HCT116 (cell line): ENCODE measurements at regions not wholly inside any gene's neighbourhood (a gene's known extent, or its start where the extent isn't known, plus 50 kb on each side); places are given as distances from the start of the nearest gene placed in this dataset.

Experiments
- ATAC-seq: fragments of 200-7000 bp; cut with Tn5 transposase; 2 replicates; pipeline ENCODE4 v1.9.1; 2020; ENCODE audit warnings: mild to moderate bottlenecking, moderate library complexity
- BruUV-seq: library from RNA; stranded (reverse); fragments of 400-500 nt; replicated peaks from 2 replicates; lab custom pipeline; 2021; lab: Mats Ljungman, UMichigan
- CTCF ChIA-PET: fragments of 300-600 bp; sonication (Branson Sonifier 250); formaldehyde crosslinking; loops from one replicate; lab custom pipeline; 2021; ENCODE audit warnings: antibody characterized with exemption; lab: Charles Lee
- POLR2A ChIA-PET: fragments of 300-600, 350-600 bp; sonication (Branson Sonifier 250); formaldehyde crosslinking; loops from one replicate; lab custom pipeline; 2021; ENCODE audit warnings: antibody characterized with exemption; lab: Charles Lee
- RAD21 ChIA-PET, 2 experiments: fragments of 300-600 bp; sonication (Branson Sonifier 250); formaldehyde crosslinking; loops; one replicate each; lab custom pipeline; 2023; ENCODE audit warnings: low total read pairs in 2 of 2; ENCODE audit not compliant: uncharacterized antibody in 2 of 2, unreplicated experiment in 2 of 2, low non-redundant PET in 1 of 2; lab: Charles Lee
- DNase-seq: peaks from one replicate; pipeline ENCODE4 v3.0.0-alpha.2; 2010; ENCODE audit warnings: low read depth, low spot score
- H2AFZ ChIP-seq: fragments of 200-600 bp; shearing (Covaris generic), sonication (generic); 2 replicates; pipeline ENCODE4 v1.6.1; 2017; ENCODE audit warnings: low read depth, mixed run types, mixed read lengths, antibody characterized with exemption, low read length; ENCODE audit not compliant: poor library complexity, severe bottlenecking
- H3K27ac ChIP-seq: 2 replicates; pipeline ENCODE4 v1.5.1; 2012; ENCODE audit warnings: low read depth, low read length
- H3K27me3 ChIP-seq: fragments of 200-600 bp; sonication (generic); 2 replicates; pipeline ENCODE4 v1.6.1; 2016; ENCODE audit warnings: mixed run types, low read length, mixed read lengths; ENCODE audit not compliant: insufficient read depth
- H3K36me3 ChIP-seq, 2 experiments: fragments of 200-500 bp in 1 of 2; fragments of 200-600 bp in 1 of 2; sonication (Bioruptor generic) in 1 of 2; sonication (generic) in 1 of 2; 2 replicates each; pipeline versions ENCODE4 v1.5.1 to v1.6.1; 2014 to 2016; ENCODE audit warnings: low read length in 2 of 2, inconsistent platforms in 1 of 2, mixed read lengths in 1 of 2, mixed run types in 1 of 2; ENCODE audit not compliant: insufficient read depth in 2 of 2, control insufficient read depth in 1 of 2
- H3K4me1 ChIP-seq, 2 experiments: fragments of 200-600 bp in 1 of 2; sonication (generic) in 1 of 2; 2 replicates each; pipeline versions ENCODE4 v1.5.1 to v1.6.1; 2012 to 2017; ENCODE audit warnings: low read length in 2 of 2, inconsistent platforms in 1 of 2, mild to moderate bottlenecking in 1 of 2, mixed read lengths in 1 of 2, mixed run types in 1 of 2, moderate library complexity in 1 of 2; ENCODE audit not compliant: insufficient read depth in 2 of 2, control insufficient read depth in 1 of 2
- H3K4me2 ChIP-seq: fragments of 200-600 bp; sonication (generic); 2 replicates; pipeline ENCODE4 v1.6.1; 2017; ENCODE audit warnings: mixed run types, low read length, mixed read lengths
- H3K4me3 ChIP-seq, 2 experiments: fragments of 200-600 bp in 1 of 2; sonication (generic) in 1 of 2; replicated peaks in 1 of 2; 2 replicates each; pipeline ENCODE4 v1.5.1; 2011 to 2016; ENCODE audit warnings: low read length in 2 of 2, control low read depth in 1 of 2, low read depth in 1 of 2, mild to moderate bottlenecking in 1 of 2, mixed read lengths in 1 of 2, mixed run types in 1 of 2
- H3K79me2 ChIP-seq: fragments of 200-600 bp; sonication (generic); 2 replicates; pipeline ENCODE4 v1.6.1; 2017; ENCODE audit warnings: mild to moderate bottlenecking, mixed run types, low read length, moderate library complexity, mixed read lengths; ENCODE audit not compliant: insufficient read depth
- H3K9ac ChIP-seq: fragments of 200-600 bp; sonication (generic); 2 replicates; pipeline ENCODE4 v1.6.1; 2016; ENCODE audit warnings: low read length, mixed read lengths
- H3K9me2 ChIP-seq: fragments of 200-600 bp; sonication (generic), shearing (Covaris generic); 2 replicates; pipeline ENCODE4 v1.6.1; 2017; ENCODE audit warnings: mixed run types, mild to moderate bottlenecking, moderate library complexity; ENCODE audit not compliant: insufficient read depth
- H3K9me3 ChIP-seq, 2 experiments: fragments of 200-500 bp in 1 of 2; fragments of 200-600 bp in 1 of 2; sonication (Bioruptor generic) in 1 of 2; sonication (generic) in 1 of 2; 2 replicates each; pipeline ENCODE4 v1.6.1; 2014 to 2017; ENCODE audit warnings: low read length in 2 of 2, mixed read lengths in 2 of 2, inconsistent platforms in 1 of 2, low read depth in 1 of 2, mild to moderate bottlenecking in 1 of 2, mixed run types in 1 of 2, moderate library complexity in 1 of 2; ENCODE audit not compliant: control insufficient read depth in 1 of 2, insufficient read depth in 1 of 2
- H4K20me1 ChIP-seq: fragments of 200-600 bp; sonication (generic), shearing (Covaris generic); 2 replicates; pipeline ENCODE4 v1.6.1; 2017; ENCODE audit warnings: mixed run types, mild to moderate bottlenecking, moderate library complexity; ENCODE audit not compliant: insufficient read depth
- CEBPB ChIP-seq: IDR thresholded peaks from 2 replicates; pipeline ENCODE4 v1.6.1; 2012; ENCODE audit warnings: low read depth
- ELF1 ChIP-seq: IDR thresholded peaks from 2 replicates; pipeline ENCODE4 v1.6.1; 2012; ENCODE audit warnings: low read depth, borderline replicate concordance
- EZH2 ChIP-seq: fragments of 200-600 bp; sonication (generic); IDR thresholded peaks from 2 replicates; pipeline ENCODE4 v1.6.1; 2017; ENCODE audit warnings: antibody characterized with exemption, mixed run types
- SP1 ChIP-seq: IDR thresholded peaks from 2 replicates; pipeline ENCODE4 v1.6.1; 2012; ENCODE audit warnings: low read depth
- intact Hi-C: fragments of 100-400 bp; cut with micrococcal nuclease; formaldehyde crosslinking; loops from 2 replicates; pipeline ENCODE4 v1.10.0; 2022
- TF ChIP-seq, protein P1 (sequence below): IDR thresholded peaks from 2 replicates; pipeline ENCODE4 v1.6.1; 2012
- TF ChIP-seq, protein P2 (sequence below): IDR thresholded peaks from 2 replicates; pipeline ENCODE4 v1.6.1; 2012

DNA sequence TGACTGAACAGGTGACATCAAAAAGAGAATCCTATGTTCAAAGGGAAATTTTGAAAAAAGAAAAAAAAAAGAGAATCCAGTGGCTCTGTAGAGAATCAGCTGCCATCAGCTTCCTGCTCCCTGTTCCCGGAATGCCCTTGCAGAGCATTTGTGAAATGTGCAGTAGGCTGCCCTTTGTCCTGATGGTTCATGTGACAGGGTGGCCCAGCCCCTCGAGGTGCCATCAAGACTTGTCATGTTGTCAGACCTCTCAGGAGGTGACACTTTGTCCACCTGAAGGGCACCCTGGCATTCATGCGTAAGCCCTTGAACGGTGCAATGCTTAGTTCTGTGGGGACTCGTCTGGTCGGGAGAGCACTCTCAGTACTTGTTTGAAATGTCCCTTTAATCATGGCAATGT, 71.4 kb downstream of the CLDN34 start:
- CTCF ChIA-PET, result no interaction called here
- RAD21 ChIA-PET, result no interaction called here
- BruUV-seq, result no TSS peak
- TF ChIP-seq, protein P1, sequence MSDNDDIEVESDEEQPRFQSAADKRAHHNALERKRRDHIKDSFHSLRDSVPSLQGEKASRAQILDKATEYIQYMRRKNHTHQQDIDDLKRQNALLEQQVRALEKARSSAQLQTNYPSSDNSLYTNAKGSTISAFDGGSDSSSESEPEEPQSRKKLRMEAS, result no peak
- TF ChIP-seq SP1 (no peak), CEBPB (no peak), ELF1 (no peak)
- Histone ChIP-seq H3K4me3 (no peak overlapping the region), H3K79me2 (no peaks in the 10 kb centered on the region), H3K9me3 (no peaks in the 10 kb centered on the region), H3K9me2 (no peaks in the 10 kb centered on the region), H3K4me1 (no peaks in the 10 kb centered on the region; a peak in 1 of 4 replicates), H3K36me3 (no peaks in the 10 kb centered on the region), H3K4me2 (no peak overlapping the region), H3K9ac (no peak overlapping the region), H2AFZ (no peak overlapping the region), H4K20me1 (no peaks in the 10 kb centered on the region), H3K27me3 (no peaks in the 10 kb centered on the region), H3K27ac (no peak overlapping the region)
- intact Hi-C loops, result no loop called here
- no peak for DNase-seq
- POLR2A ChIA-PET, result no interaction called here
- ATAC-seq, result no peak

DNA sequence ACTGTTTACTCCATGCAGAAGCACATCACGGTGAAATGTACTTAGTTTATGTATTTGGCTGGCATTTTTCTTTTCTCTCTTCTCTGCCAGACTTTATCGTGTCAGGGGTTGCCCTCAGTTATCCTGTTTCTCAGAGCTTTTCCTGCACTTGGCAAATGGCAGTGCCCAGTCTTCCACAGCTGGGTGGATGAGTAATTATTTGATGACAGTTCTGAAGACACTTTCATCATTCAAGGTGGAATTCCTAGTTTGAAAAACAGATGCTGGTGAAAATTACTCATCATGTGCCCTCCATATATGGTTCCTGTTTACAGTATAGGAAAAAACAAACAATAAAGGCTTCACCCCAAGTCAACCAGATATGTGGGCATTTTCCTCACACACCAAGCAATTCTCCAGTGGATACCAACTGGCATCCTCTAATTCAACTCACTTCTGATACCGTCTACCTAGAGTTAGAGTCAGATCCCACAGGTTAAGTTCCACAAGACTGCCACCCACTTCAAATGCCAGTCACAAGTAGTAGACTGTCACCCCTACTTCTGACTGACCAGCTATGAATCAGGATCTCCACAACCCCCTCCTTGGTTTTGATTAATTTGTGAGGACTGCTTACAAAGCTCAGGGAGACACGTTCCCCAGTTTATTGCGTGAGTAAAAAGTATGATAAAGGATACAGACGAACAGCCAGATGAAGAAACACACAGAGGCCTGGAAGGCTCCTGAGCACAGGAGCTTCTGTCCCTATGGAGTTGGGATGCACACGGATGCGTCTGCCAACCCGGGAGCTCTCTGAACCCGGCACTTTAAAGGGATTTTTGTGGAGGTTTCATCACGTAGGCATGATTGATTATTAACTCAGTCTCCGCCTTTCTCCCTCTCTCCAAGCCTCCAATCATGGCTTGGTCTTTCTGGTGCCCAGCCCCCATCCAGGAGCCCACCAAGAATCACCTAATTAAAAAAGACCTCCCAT, 72.9 kb downstream of the CLDN34 start:
- no peak overlapping the region for H2AFZ ChIP-seq
- no peaks in the 10 kb centered on the region for H3K9me2 ChIP-seq
- no peaks in the 10 kb centered on the region for H3K36me3 ChIP-seq
- ChIA-PET POLR2A (no interaction called here), RAD21 (no interaction called here), CTCF (no interaction called here)
- no peak overlapping the region for H3K4me3 ChIP-seq
- no peak overlapping the region for H3K9ac ChIP-seq
- no peaks in the 10 kb centered on the region for H4K20me1 ChIP-seq
- H3K79me2 ChIP-seq, result no peaks in the 10 kb centered on the region
- ATAC-seq (no peak), DNase-seq (no peak)
- no peak for TF ChIP-seq EZH2
- TF ChIP-seq, protein P2, sequence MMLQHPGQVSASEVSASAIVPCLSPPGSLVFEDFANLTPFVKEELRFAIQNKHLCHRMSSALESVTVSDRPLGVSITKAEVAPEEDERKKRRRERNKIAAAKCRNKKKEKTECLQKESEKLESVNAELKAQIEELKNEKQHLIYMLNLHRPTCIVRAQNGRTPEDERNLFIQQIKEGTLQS, result 0 out of 2 replicates have a peak, but pooled peaks have one; percentile 16
- no peaks in the 10 kb centered on the region for H3K9me3 ChIP-seq
- no peaks in the 10 kb centered on the region; a peak in 1 of 4 replicates for H3K4me1 ChIP-seq
- no peak overlapping the region for H3K4me2 ChIP-seq
- H3K27me3 ChIP-seq, result no peaks in the 10 kb centered on the region
- intact Hi-C loops, result no loop called here
- BruUV-seq, result no TSS peak
- no peak overlapping the region for H3K27ac ChIP-seq
